GM18870 (cell line): ENCODE measurements at regions not wholly inside any gene's neighbourhood (a gene's known extent, or its start where the extent isn't known, plus 50 kb on each side); places are given as distances from the start of the nearest gene placed in this dataset.
"Not testable (repeated sequence)": the region's sequence is repeated elsewhere in the genome, so short reads cannot be mapped to it uniquely, and the experiment has no call there.

Experiments used
- ATAC-seq: cut with Tn5 transposase; IDR thresholded peaks from one replicate; pipeline ENCODE4 v1.9.1; 2021; ENCODE audit warnings: moderate library complexity; ENCODE audit not compliant: unreplicated experiment

- ATAC-seq, result no peak
Measured at GRCh38 chr14:86196471-86196870, 666.5 kb downstream of the FLRT2 start.

- ATAC-seq, result no peak
Measured at GRCh38 chr14:86193756-86194155, 663.8 kb downstream of the FLRT2 start.

GRCh38 chr14:86179980-86180379 is 650.0 kb downstream of the FLRT2 start:
- no peak for ATAC-seq

- ATAC-seq, result no peak
Measured at GRCh38 chr14:86168371-86168770, 638.4 kb downstream of the FLRT2 start.

- no peak for ATAC-seq
Measured at GRCh38 chr14:86166541-86166940, 636.6 kb downstream of the FLRT2 start.

GRCh38 chr14:86153480-86153879 is 623.5 kb downstream of the FLRT2 start:
- no peak for ATAC-seq

- ATAC-seq, result no peak
Measured at GRCh38 chr14:86143248-86143647, 613.3 kb downstream of the FLRT2 start.

- no peak for ATAC-seq
Measured at GRCh38 chr14:86141966-86142365, 612.0 kb downstream of the FLRT2 start.

GRCh38 chr14:86129426-86129825 is 599.5 kb downstream of the FLRT2 start:
- ATAC-seq, result no peak

GRCh38 chr14:86124328-86124727 is 594.4 kb downstream of the FLRT2 start:
- ATAC-seq, result no peak

- no peak for ATAC-seq
Measured at GRCh38 chr14:86115972-86116371, 586.0 kb downstream of the FLRT2 start.

- not testable (repeated sequence) for ATAC-seq
Measured at GRCh38 chr14:86110871-86111270, 580.9 kb downstream of the FLRT2 start.

GRCh38 chr14:86104691-86105265 is 574.8 kb downstream of the FLRT2 start:
- ATAC-seq, result no peak

- no peak for ATAC-seq
Measured at GRCh38 chr14:86094512-86094911, 564.6 kb downstream of the FLRT2 start.

- no peak for ATAC-seq
Measured at GRCh38 chr14:86091811-86092210, 561.9 kb downstream of the FLRT2 start.

GRCh38 chr14:86088156-86088555 is 558.2 kb downstream of the FLRT2 start:
- ATAC-seq, result no peak

- no peak for ATAC-seq
Measured at GRCh38 chr14:86087377-86087776, 557.4 kb downstream of the FLRT2 start.

- ATAC-seq, result no peak
Measured at GRCh38 chr14:86086962-86087361, 557.0 kb downstream of the FLRT2 start.

GRCh38 chr14:86084097-86084496 is 554.2 kb downstream of the FLRT2 start:
- ATAC-seq, result no peak

- no peak for ATAC-seq
Measured at GRCh38 chr14:86083616-86084015, 553.7 kb downstream of the FLRT2 start.

- no peak for ATAC-seq
Measured at GRCh38 chr14:86072116-86072894, 542.4 kb downstream of the FLRT2 start.

GRCh38 chr14:86066651-86067050 is 536.7 kb downstream of the FLRT2 start:
- ATAC-seq, result no peak

- ATAC-seq, result no peak
Measured at GRCh38 chr14:86065407-86065806, 535.5 kb downstream of the FLRT2 start.
